ENCODE measurements at regions not wholly inside any gene's neighbourhood (a gene's known extent, or its start where the extent isn't known, plus 50 kb on each side); places are given as distances from the start of the nearest gene placed in this dataset.

DNA sequence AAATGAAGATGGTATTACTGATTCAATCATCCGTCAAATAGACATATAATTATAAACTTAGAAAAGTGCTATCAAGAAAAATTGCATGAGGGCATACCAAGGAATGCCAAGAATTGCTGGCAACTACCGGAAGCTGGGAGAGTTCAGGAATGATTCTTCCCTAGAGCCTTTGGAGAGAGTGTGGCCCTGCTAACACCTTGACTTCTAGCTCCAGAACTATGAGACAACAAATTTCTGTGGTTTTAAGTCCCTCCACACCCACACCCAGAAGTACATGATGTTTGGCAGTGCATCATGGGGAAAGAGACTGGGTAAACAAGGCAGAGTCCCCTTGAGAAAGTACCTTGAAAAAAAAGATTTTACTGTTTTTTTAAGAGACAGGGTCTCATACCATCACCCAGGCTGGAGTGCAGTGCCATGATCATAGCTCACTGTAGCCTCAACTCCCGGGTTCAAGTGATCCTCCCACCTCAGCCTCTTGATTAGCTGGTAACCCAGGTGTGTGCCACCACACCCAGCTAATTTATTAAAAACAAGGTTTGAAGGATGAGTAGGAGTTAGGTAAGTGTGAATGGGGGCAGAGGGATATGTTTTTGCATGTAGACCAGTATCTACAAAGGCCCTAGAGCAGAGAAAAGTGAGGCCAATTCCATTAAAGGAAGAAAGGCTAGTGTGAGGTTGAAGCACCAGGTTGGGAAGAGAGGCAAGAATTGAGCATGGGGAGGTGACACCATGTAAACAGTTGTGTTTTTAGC is 53.1 kb downstream of the GSX2 start:
- no peak for DNase-seq

DNA sequence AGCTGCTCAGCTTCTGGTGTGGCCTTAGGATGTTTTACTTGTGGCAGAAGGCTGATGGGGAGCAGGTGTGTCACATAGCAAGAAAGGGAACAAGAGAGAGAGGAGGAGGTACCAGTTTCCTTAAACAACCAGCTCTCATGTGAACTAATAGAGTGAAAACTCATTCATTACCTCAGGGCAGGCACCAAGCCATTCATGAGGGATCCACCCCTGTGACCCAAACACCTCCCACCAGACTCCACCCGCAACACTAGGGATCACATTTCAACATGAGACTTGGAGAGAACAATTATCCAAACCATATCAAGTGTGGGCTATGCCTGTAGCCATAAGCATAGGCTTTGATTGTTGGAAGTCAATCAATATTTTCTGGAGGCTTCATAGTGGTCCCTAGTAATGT is 56.0 kb downstream of the GSX2 start:
- DNase-seq: peak; percentile 52

DNA sequence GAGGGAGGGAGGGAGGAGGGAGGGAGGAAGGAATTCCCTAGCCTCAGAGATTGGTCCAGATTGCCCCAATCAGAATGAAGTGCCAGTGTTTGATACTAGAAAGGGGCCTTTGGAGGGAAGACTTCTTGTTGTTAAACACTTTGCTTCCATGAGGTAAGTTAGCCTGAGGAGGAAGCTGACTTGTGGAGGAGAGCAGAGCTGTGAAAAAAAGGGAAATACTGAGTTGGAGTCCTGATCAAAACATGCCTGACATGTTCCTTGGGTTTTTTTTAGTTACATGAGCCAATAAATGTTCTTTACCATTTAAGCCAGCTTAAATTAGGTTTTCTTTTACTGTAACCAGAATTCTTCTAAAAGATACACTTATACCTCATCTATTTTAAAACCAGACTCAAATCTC is 57.6 kb downstream of the GSX2 start:
- DNase-seq: no peak

DNA sequence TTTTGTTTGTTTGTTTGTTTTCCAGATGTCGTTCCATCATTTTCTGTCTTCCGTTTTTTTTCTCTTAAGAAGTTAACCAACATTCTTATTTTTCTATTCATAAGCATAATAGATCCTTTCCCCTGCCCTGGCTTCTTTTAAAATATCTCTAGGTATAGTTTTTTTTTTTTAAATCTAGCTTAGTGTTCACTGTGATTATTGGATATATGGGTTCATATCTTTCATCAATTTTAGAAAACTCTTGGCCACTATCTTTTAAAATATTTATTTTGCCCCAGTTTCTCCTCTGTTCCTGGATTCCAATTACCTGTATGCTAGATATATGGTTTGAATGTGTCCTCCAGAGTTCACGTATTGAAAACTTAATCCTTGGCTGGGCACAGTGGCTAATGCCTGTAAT is 59.6 kb downstream of the GSX2 start:
- no peak for DNase-seq

DNA sequence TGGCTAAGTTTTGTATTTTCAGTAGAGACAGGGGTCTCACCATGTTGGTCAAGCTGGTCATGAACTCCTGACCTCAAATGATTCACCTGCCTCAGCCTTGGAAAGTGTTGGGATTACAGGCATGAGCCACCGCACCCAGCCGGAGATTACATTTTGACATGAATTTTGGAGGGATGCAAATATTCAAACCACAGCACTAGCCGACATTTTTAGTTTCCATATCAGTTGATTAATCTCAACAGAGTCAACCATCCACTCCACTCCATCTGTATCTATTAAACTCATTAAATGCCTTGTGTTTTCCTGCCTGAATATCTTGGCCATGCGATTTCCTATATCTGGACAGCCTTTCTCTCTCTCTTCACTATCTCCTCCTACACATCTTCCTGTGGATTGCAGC is 64.1 kb upstream of the PDGFRA start:
- no peak for DNase-seq

DNA sequence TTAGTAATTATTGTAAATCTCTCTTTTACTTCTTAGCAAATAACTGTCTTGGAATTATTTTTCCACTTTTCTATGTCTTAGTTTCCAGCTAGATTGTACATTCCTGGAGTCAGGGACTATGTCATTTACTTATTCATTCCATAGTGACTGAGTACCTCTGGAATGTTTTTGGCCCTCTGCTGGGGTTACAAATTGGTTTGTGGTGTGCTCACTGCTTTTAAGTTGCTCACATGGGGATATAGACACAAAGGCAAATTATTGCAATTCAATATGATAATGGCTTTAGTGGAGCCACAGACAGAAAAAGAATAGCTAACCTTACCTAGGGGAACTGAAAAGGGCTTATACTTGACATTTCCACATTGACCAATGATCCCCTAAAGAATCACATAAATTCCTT is 63.7 kb upstream of the PDGFRA start:
- DNase-seq: no peak

DNA sequence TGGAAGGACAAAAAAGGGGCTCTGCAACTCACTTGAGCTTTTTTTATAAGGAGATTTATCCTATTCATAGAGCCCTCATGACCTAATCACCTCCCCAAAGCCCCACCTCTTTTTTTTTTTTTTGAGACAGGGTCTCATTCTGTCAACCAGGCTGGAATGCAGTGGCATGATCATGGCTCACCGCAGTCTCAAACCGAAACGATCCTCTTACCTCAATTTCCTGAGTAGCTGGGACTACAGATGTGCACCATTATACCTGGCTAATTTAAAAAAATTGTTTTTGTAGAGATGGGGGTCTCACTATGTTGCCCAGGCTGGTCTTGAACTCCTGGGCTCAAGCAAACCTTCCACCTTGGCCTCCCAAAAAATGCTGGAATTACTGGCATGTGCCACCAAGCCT is 61.6 kb upstream of the PDGFRA start:
- DNase-seq: no peak

DNA sequence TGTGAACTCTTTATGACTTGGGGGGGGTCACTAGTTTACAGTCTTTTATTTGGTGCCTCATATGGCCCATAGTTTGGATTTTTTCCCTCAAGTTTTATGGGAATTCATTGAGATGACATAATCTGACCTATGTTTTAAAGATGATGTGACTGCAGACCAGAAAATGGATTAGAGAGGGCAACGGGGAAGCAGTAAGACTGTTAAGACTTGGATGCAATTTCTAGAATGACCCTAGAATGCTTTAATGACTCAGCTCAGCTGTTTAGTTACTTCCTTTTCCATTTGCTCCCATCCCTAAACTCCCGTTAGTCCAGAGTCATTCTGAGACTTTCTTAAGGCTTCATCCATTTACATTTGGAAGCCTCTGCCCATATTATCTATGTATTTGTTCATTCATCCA is 59.9 kb upstream of the PDGFRA start:
- DNase-seq: no peak

DNA sequence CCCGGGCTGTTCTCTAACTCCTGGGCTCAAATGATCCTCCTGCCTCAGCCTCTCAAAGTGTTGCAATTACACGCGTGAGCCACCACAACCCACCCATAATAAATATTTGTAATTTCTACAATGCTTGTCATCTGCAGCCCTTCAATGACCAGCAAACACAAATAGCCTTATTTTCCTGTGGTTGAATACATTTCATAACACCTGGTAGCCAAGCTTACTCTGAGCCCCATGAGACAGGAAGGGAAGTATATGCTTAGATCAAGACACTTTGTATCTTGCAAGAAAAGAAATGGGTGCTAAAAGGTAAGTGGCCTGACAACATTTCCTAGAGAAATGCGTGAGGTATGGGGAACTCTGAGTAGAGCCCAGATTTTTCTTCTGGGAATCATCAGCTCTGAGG is 56.9 kb upstream of the PDGFRA start:
- no peak for DNase-seq

DNA sequence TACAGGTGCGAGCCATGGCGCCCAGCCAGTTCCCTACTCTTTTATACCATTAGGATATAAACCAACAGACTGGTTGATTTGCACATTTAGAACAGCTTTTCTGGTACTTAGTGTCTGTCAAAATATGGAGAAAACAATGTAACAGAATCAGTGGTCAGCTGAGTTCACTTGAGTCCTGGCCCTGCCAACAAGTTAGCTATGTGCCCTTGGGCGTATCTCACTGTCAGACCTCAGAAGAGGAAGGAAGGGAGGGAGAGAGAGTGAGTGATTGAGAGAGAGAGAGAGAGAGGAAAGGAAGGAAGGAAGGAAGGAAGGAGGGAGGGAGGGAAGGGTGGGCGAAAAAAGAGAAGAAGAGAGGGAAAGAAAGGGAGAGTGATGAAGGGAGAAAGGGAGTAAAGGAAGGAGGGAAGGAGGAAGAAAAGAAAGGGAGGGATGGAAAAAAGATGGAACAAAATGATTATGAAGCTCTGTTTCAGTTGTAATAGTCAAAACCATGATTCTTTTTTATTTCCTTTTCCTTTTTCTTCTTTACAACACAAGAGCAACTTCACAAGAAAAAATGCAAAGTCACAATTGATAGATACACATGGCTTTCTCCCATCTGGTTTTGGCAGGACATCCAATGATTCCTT is 55.7 kb upstream of the PDGFRA start:
- DNase-seq: no peak

DNA sequence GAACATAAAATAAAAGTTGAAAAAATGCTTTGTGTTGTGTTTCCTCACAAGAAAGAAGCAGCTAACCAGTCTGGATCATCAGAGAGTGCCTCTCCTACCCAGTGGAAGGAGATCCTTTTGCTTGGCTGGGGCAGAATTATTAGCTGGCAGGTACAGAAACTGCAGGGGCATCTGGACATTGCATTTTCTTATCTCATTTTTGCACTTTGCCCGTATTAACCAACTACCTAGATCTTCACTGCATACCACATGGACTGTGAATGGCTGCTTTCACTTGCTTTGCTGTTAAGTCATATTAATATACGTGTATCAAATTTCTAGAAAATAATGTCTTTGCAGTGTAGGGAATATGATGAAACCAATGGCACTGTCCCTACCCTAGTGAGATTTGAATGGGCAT is 52.9 kb upstream of the PDGFRA start:
- no peak for DNase-seq

All from NCI-H774 (cell line).